Endodermal cell (in vitro differentiated cells): ENCODE measurements at regions not wholly inside any gene's neighbourhood (a gene's known extent, or its start where the extent isn't known, plus 50 kb on each side); places are given as distances from the start of the nearest gene placed in this dataset.

Experiments used
- DNase-seq: peaks from one replicate; pipeline ENCODE4 v3.0.0-alpha.2; 2017
- H3K27ac ChIP-seq: 2 replicates; pipeline ENCODE4 v1.5.1; 2013; ENCODE audit warnings: mild to moderate bottlenecking, low read depth, low read length, moderate library complexity
- H3K27me3 ChIP-seq: 2 replicates; pipeline ENCODE4 v1.6.1; 2013; ENCODE audit warnings: mild to moderate bottlenecking, low read length, moderate library complexity; ENCODE audit not compliant: insufficient read depth, control insufficient read depth, poor library complexity, severe bottlenecking
- H3K36me3 ChIP-seq: 2 replicates; pipeline ENCODE4 v1.7.0; 2013; ENCODE audit warnings: mild to moderate bottlenecking, low read length, moderate library complexity; ENCODE audit not compliant: control insufficient read depth, insufficient read depth
- H3K4me1 ChIP-seq: one replicate; pipeline ENCODE4 v1.7.0; 2013; ENCODE audit warnings: low read length; ENCODE audit not compliant: control insufficient read depth, insufficient read depth
- H3K4me3 ChIP-seq: 2 replicates; pipeline ENCODE4 v1.5.1; 2013; ENCODE audit warnings: mild to moderate bottlenecking, low read length, moderate library complexity
- H3K9ac ChIP-seq: 2 replicates; pipeline ENCODE4 v1.6.1; 2013; ENCODE audit warnings: mild to moderate bottlenecking, low read length, moderate library complexity; ENCODE audit not compliant: poor library complexity, severe bottlenecking; ENCODE audit errors: extremely low read depth
- H3K9me3 ChIP-seq: 2 replicates; pipeline ENCODE4 v1.6.1; 2013; ENCODE audit warnings: mild to moderate bottlenecking, low read length, moderate library complexity; ENCODE audit not compliant: control insufficient read depth
- H3K27ac Mint-ChIP-seq: 2 replicates; pipeline ENCODE4 v1.8.0; 2020; ENCODE audit warnings: mixed read lengths
- H3K27me3 Mint-ChIP-seq: 2 replicates; pipeline ENCODE4 v1.8.0; 2021; ENCODE audit warnings: mild to moderate bottlenecking, mixed read lengths; ENCODE audit not compliant: insufficient read depth
- H3K36me3 Mint-ChIP-seq: 2 replicates; pipeline ENCODE4 v1.8.0; 2020; ENCODE audit warnings: low read depth, mixed read lengths
- H3K4me1 Mint-ChIP-seq: 2 replicates; pipeline ENCODE4 v1.8.0; 2020; ENCODE audit warnings: mixed read lengths
- H3K4me3 Mint-ChIP-seq: 2 replicates; pipeline ENCODE4 v1.8.0; 2020; ENCODE audit warnings: mild to moderate bottlenecking, moderate library complexity, mixed read lengths
- H3K9me3 Mint-ChIP-seq: 2 replicates; pipeline ENCODE4 v1.8.0; 2020; ENCODE audit warnings: mild to moderate bottlenecking, mixed read lengths
- CTCF ChIP-seq: fragments of 200-600 bp; sonication (generic); conservative IDR thresholded peaks from 2 replicates; pipeline ENCODE4 v1.5.0; 2021; ENCODE audit warnings: antibody characterized with exemption, mild to moderate bottlenecking
- WGBS, 2 experiments: methylation state at CpG; one replicate each; pipeline versions ENCODE4 v1.1.5 to v1.1.7; 2013; ENCODE audit warnings: missing lambda C conversion rate in 2 of 2, mixed read lengths in 1 of 2; ENCODE audit not compliant: insufficient coverage in 1 of 2, insufficient read length in 1 of 2; 5-methylcytosine and 5-hydroxymethylcytosine counted together

- H3K27me3 ChIP-seq, result no peaks in the 10 kb centered on the region
- H3K9me3 ChIP-seq, result peaks cover 9% of the 10 kb centered on the region
- peaks cover 1% of the 10 kb centered on the region for H3K36me3 Mint-ChIP-seq
- H3K4me1 Mint-ChIP-seq, result peaks cover 5% of the 10 kb centered on the region
- H3K36me3 ChIP-seq, result no peaks in the 10 kb centered on the region
- no peak overlapping the region for H3K27ac Mint-ChIP-seq
- TF ChIP-seq CTCF, result no peak
- no peaks in the 10 kb centered on the region for H3K4me1 ChIP-seq
- no peak for DNase-seq
- no peak overlapping the region for H3K4me3 ChIP-seq
- H3K9ac ChIP-seq, result no peak overlapping the region
- H3K27ac ChIP-seq, result no peak overlapping the region
- no peak overlapping the region for H3K4me3 Mint-ChIP-seq
- peaks cover 9% of the 10 kb centered on the region for H3K9me3 Mint-ChIP-seq
- WGBS, 2 experiments, result 97 to 100% methylated on average over 1 to 2 of the region's 3 CpGs
- H3K27me3 Mint-ChIP-seq, result no peaks in the 10 kb centered on the region
These were observed 98.1 kb upstream of the CERS6 start for GRCh38 chr2:168357797-168358472.

GRCh38 chr2:168359082-168359481, 97.0 kb upstream of the CERS6 start:
- Mint-ChIP-seq H3K4me3 (no peak overlapping the region), H3K9me3 (no peaks in the 10 kb centered on the region), H3K36me3 (no peaks in the 10 kb centered on the region), H3K27me3 (no peaks in the 10 kb centered on the region), H3K4me1 (peaks cover 5% of the 10 kb centered on the region), H3K27ac (no peak overlapping the region)
- H3K27me3 ChIP-seq, result no peaks in the 10 kb centered on the region
- no peak overlapping the region for H3K4me3 ChIP-seq
- no peaks in the 10 kb centered on the region for H3K36me3 ChIP-seq
- no peak for DNase-seq
- no peak overlapping the region for H3K27ac ChIP-seq
- H3K9me3 ChIP-seq, result no peaks in the 10 kb centered on the region
- WGBS, 2 experiments, result 98 to 100% methylated on average over 1 of the region's 1 CpG
- H3K4me1 ChIP-seq, result no peaks in the 10 kb centered on the region
- H3K9ac ChIP-seq, result no peak overlapping the region
- TF ChIP-seq CTCF, result no peak

- no peak overlapping the region for H3K27ac Mint-ChIP-seq
- Histone ChIP-seq H3K36me3 (no peaks in the 10 kb centered on the region), H3K4me1 (no peaks in the 10 kb centered on the region), H3K27ac (no peak overlapping the region), H3K9me3 (no peaks in the 10 kb centered on the region), H3K9ac (no peak overlapping the region), H3K27me3 (no peaks in the 10 kb centered on the region), H3K4me3 (no peak overlapping the region)
- H3K4me3 Mint-ChIP-seq, result no peak overlapping the region
- WGBS, 2 experiments, result 87 to 90% methylated on average over 4 of the region's 4 CpGs
- DNase-seq, result no peak
- no peaks in the 10 kb centered on the region for H3K36me3 Mint-ChIP-seq
- no peaks in the 10 kb centered on the region for H3K9me3 Mint-ChIP-seq
- H3K27me3 Mint-ChIP-seq, result no peaks in the 10 kb centered on the region
- no peak for TF ChIP-seq CTCF
- H3K4me1 Mint-ChIP-seq, result no peaks in the 10 kb centered on the region
These were observed 92.6 kb upstream of the CERS6 start for GRCh38 chr2:168363347-168364092.
